HEK293T (cell line): ENCODE measurements at regions not wholly inside any gene's neighbourhood (a gene's known extent, or its start where the extent isn't known, plus 50 kb on each side); places are given as distances from the start of the nearest gene placed in this dataset.

Experiments used
- CTCF ChIA-PET: fragments of 350-600 bp; formaldehyde crosslinking; extraction: SDS; loops from one replicate; lab custom pipeline; 2021; ENCODE audit warnings: antibody characterized with exemption, inconsistent platforms; lab: Yijun Ruan, JAX
- POLR2A ChIA-PET: fragments of 350-600 bp; formaldehyde crosslinking; extraction: SDS; loops from one replicate; lab custom pipeline; 2020; ENCODE audit warnings: antibody characterized with exemption, inconsistent platforms; lab: Yijun Ruan, JAX
- DNase-seq: peaks from one replicate; pipeline ENCODE4 v3.0.0; 2012; ENCODE audit warnings: mixed read lengths; ENCODE audit errors: extremely low spot score
- ARNT ChIP-seq: fragments of 450-650 bp; IDR thresholded peaks from 2 replicates; pipeline ENCODE4 v1.6.1; 2017; ENCODE audit warnings: mild to moderate bottlenecking
- BHLHE40 ChIP-seq: fragments of 450-650 bp; IDR thresholded peaks from 2 replicates; pipeline ENCODE4 v1.6.1; 2016; ENCODE audit warnings: mild to moderate bottlenecking, moderate library complexity, borderline replicate concordance
- CTBP1 ChIP-seq: fragments of 450-650 bp; IDR thresholded peaks from 2 replicates; pipeline ENCODE4 v1.6.1; 2016; ENCODE audit warnings: borderline replicate concordance
- ELF4 ChIP-seq: fragments of 450-650 bp; IDR thresholded peaks from 2 replicates; pipeline ENCODE4 v1.6.1; 2017; ENCODE audit warnings: antibody characterized with exemption
- FOXA1 ChIP-seq: fragments of 450-650 bp; IDR thresholded peaks from 2 replicates; pipeline ENCODE4 v1.6.1; 2016; ENCODE audit warnings: mild to moderate bottlenecking
- FOXK2 ChIP-seq: fragments of 450-650 bp; IDR thresholded peaks from 2 replicates; pipeline ENCODE4 v1.6.1; 2016; ENCODE audit warnings: mild to moderate bottlenecking
- FOXM1 ChIP-seq: fragments of 450-650 bp; IDR thresholded peaks from 2 replicates; pipeline ENCODE4 v1.6.1; 2017; ENCODE audit warnings: mild to moderate bottlenecking, borderline replicate concordance
- HDGF ChIP-seq: fragments of 450-650 bp; IDR thresholded peaks from 2 replicates; pipeline ENCODE4 v1.6.1; 2017; ENCODE audit warnings: antibody characterized with exemption, borderline replicate concordance
- L3MBTL2 ChIP-seq: fragments of 450-650 bp; conservative IDR thresholded peaks from 2 replicates; pipeline ENCODE4 v1.6.1; 2016; ENCODE audit warnings: mild to moderate bottlenecking
- LEF1 ChIP-seq: fragments of 450-650 bp; IDR thresholded peaks from 2 replicates; pipeline ENCODE4 v1.6.1; 2017; ENCODE audit warnings: mild to moderate bottlenecking, borderline replicate concordance
- NFRKB ChIP-seq: fragments of 450-650 bp; IDR thresholded peaks from 2 replicates; pipeline ENCODE4 v1.6.1; 2016; ENCODE audit warnings: mild to moderate bottlenecking, moderate library complexity
- SP1 ChIP-seq: fragments of 450-650 bp; IDR thresholded peaks from 2 replicates; pipeline ENCODE4 v1.6.1; 2017
- SUZ12 ChIP-seq: fragments of 450-650 bp; IDR thresholded peaks from 2 replicates; pipeline ENCODE4 v1.6.1; 2016; ENCODE audit warnings: mild to moderate bottlenecking
- TARDBP ChIP-seq: fragments of 450-650 bp; IDR thresholded peaks from 2 replicates; pipeline ENCODE4 v1.6.1; 2016
- ZNF384 ChIP-seq: fragments of 450-650 bp; IDR thresholded peaks from 2 replicates; pipeline ENCODE4 v1.6.1; 2016
- TF ChIP-seq, protein P1 (sequence below): fragments of 450-650 bp; IDR thresholded peaks from 2 replicates; pipeline ENCODE4 v1.6.1; 2016

DNA sequence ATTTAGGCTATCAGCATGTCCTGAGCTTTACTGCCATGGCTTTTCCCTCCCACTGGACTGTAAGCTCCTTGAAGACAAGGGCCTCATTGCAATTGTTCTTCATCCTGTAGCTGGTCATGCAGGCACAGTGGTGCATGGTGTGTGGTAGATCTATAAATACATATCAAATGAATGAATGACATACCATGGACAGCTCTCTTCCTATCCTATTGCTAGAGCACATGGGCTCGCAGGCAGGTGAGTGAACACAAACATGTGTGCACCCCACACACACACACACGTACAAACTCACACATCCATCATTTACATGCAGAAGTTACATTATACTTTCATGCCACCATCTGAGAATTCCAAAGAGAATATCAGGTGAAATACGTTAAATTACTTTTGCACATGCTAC, 172.9 kb upstream of the RUNX1 start:
- DNase-seq = no peak
- TF ChIP-seq ARNT (no peak), FOXM1 (no peak), SUZ12 (no peak), BHLHE40 (no peak), FOXA1 (no peak), TARDBP (no peak), ZNF384 (no peak), ELF4 (no peak), NFRKB (no peak), L3MBTL2 (no peak), SP1 (no peak), CTBP1 (no peak), LEF1 (no peak), HDGF (no peak), FOXK2 (no peak)
- ChIA-PET POLR2A (no interaction called here), CTCF (no interaction called here)

DNA sequence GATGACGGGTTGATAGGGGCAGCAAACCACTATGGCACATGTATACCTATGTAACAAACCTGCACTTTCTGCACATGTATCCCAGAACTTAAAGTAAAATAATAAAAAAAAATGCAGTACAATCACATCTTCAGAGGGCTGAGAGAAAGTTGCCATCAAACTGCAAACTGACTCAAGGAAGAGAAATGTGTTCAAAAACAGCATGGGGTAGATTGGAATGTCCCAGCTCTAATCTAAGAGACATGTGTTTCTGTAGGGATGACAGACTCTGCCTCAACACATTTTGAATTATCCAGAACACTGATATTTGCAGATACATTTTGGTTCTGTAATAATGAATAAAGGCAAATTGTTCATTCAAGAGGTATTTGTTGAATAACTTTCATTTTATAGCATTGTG, 171.2 kb upstream of the RUNX1 start:
- no peak for TF ChIP-seq FOXK2
- TF ChIP-seq ELF4 = no peak
- no peak for TF ChIP-seq L3MBTL2
- TF ChIP-seq, protein P1, sequence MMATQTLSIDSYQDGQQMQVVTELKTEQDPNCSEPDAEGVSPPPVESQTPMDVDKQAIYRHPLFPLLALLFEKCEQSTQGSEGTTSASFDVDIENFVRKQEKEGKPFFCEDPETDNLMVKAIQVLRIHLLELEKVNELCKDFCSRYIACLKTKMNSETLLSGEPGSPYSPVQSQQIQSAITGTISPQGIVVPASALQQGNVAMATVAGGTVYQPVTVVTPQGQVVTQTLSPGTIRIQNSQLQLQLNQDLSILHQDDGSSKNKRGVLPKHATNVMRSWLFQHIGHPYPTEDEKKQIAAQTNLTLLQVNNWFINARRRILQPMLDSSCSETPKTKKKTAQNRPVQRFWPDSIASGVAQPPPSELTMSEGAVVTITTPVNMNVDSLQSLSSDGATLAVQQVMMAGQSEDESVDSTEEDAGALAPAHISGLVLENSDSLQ = no peak
- TF ChIP-seq HDGF = no peak
- no peak for DNase-seq
- ChIA-PET CTCF (no interaction called here), POLR2A (no interaction called here)

GRCh38 chr21:35219719-35220118, 170.6 kb upstream of the RUNX1 start:
- ChIA-PET CTCF (no interaction called here), POLR2A (no interaction called here)
- no peak for TF ChIP-seq FOXK2
- TF ChIP-seq, protein P1 = no peak
- no peak for TF ChIP-seq LEF1
- no peak for TF ChIP-seq ARNT
- no peak for TF ChIP-seq NFRKB
- TF ChIP-seq L3MBTL2 = no peak
- no peak for TF ChIP-seq ZNF384
- TF ChIP-seq BHLHE40 = no peak
- no peak for TF ChIP-seq CTBP1
- TF ChIP-seq HDGF = no peak
- no peak for TF ChIP-seq ELF4
- TF ChIP-seq FOXM1 = no peak
- no peak for TF ChIP-seq SUZ12
- TF ChIP-seq SP1 = no peak
- TF ChIP-seq FOXA1 = no peak
- no peak for TF ChIP-seq TARDBP
- no peak for DNase-seq

DNA sequence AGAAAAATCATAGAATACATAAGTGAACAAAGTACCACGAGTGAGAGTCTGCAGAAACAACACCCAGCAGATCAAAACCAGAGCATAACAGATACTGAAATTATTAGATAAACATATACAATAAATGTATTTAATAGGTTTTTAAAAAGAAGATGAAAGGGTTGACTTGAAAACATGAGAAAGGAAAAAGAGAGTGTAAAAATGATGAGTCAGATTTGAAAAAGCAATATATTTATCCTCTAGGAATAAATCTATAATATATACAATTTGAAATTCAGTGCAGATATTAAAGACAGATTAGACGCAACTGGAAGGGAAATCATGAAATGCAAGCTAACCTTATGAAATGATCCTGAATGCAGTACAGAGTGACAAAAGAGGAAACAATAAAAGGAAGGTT, 170.2 kb upstream of the RUNX1 start:
- TF ChIP-seq FOXK2 (no peak), BHLHE40 (no peak), SUZ12 (no peak), ZNF384 (no peak)
- DNase-seq = no peak
- POLR2A ChIA-PET = no interaction called here
- CTCF ChIA-PET = no interaction called here

DNA sequence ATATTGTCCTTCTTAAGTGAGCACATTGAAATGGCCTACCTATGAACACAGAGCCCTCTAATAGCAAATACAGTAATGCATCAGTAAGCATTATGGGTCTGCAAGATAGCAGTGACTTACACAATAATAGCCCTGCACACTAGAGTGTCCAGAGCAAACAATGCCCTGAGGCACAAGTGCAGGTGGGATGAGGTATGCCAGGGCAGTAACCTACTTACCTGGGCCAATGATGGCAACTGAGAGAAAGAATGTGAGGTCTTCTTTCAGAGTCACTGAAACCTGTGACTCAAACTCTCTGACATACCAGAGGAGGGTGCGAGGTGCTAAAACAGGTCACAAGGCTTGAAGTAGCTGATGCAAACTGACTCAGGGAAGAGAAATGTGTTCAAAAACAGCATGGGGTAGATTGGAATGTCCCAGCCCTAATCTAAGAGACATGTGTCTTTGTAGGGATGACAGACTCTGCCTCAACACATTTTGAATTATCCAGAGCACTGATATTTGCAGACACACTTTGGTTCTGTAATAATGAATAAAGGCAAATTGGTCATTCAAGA, 168.5 kb upstream of the RUNX1 start:
- ChIA-PET CTCF (interaction anchor here (0.9 kb wide), 1 partner anchor 9 kb away, joined by 4 read pairs; no protein-coding TSS in a partner anchor), POLR2A (no interaction called here)
- DNase-seq = no peak
- no peak for TF ChIP-seq HDGF
- no peak for TF ChIP-seq ELF4
- no peak for TF ChIP-seq L3MBTL2
- no peak for TF ChIP-seq ZNF384
- no peak for TF ChIP-seq LEF1
- no peak for TF ChIP-seq BHLHE40
- TF ChIP-seq NFRKB = no peak
- no peak for TF ChIP-seq TARDBP
- TF ChIP-seq CTBP1 = no peak
- no peak for TF ChIP-seq ARNT
- TF ChIP-seq SP1 = no peak

DNA sequence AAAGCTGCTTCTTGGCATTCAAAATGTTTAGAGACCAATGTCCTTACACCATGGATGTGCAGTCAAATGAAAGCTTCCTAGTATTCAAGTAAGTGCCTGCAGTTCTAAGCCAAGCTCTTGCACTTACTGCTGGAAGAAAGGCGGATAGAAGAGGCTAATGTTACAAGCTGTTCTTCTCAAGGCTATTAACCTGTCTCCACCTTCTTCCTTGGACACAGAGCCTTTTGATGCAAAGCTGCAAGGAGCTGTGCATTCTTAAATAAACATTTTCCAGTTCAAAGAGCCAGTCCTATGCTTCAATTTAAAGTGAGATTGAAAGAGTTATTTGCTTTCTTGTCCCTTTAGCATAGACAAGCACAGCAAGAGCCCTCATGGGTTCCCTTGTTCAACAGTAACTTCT, 167.9 kb upstream of the RUNX1 start:
- CTCF ChIA-PET = interaction anchor here (0.9 kb wide), 1 partner anchor 8 kb away, joined by 4 read pairs; no protein-coding TSS in a partner anchor
- no peak for TF ChIP-seq TARDBP
- TF ChIP-seq FOXM1 = no peak
- TF ChIP-seq FOXA1 = no peak
- TF ChIP-seq HDGF = no peak
- TF ChIP-seq, protein P1 = no peak
- no peak for TF ChIP-seq FOXK2
- TF ChIP-seq SUZ12 = no peak
- TF ChIP-seq NFRKB = no peak
- no peak for TF ChIP-seq ELF4
- no peak for TF ChIP-seq LEF1
- TF ChIP-seq CTBP1 = no peak
- TF ChIP-seq ZNF384 = no peak
- no peak for TF ChIP-seq BHLHE40
- no peak for TF ChIP-seq ARNT
- no peak for TF ChIP-seq L3MBTL2
- no peak for TF ChIP-seq SP1
- POLR2A ChIA-PET = no interaction called here
- DNase-seq = no peak

DNA sequence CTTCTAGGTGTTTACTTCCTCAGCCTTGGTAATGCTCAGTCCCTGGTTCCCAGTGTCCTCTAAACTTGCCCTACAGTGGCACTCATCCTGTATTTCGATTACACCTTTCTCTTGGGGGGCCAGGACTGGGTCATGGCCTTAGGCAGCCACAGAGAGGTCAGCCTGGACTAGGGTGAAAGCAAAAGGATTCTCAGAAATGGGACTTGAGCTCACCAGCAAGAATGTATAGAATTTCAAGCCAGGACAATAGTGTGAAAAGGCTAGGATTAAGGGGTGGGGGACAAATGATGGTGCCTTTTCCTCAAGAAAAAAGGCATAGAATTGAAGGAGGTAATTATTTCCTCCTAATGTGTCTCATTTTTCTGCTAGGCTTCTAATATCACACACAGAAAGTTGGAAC, 166.8 kb upstream of the RUNX1 start:
- TF ChIP-seq, protein P1 = no peak
- TF ChIP-seq ELF4 = no peak
- TF ChIP-seq NFRKB = no peak
- no peak for TF ChIP-seq ARNT
- TF ChIP-seq TARDBP = no peak
- TF ChIP-seq FOXA1 = no peak
- TF ChIP-seq ZNF384 = no peak
- no peak for TF ChIP-seq LEF1
- no peak for TF ChIP-seq L3MBTL2
- TF ChIP-seq SP1 = no peak
- TF ChIP-seq FOXM1 = no peak
- no peak for TF ChIP-seq BHLHE40
- TF ChIP-seq HDGF = no peak
- TF ChIP-seq SUZ12 = no peak
- ChIA-PET CTCF (no interaction called here), POLR2A (no interaction called here)
- DNase-seq = no peak
